ENCODE measurements at regions not wholly inside any gene's neighbourhood (a gene's known extent, or its start where the extent isn't known, plus 50 kb on each side); places are given as distances from the start of the nearest gene placed in this dataset.

GRCh38 chr13:42696191-42696590 lies 85.2 kb upstream of the FAM216B start:
- Histone ChIP-seq H3K4me1 (ENCODE audit: insufficient read depth) (no peaks in the 10 kb centered on the region), H3K36me3 (replicated peaks; ENCODE audit: insufficient read depth, low read depth) (no peaks in the 10 kb centered on the region), H3K79me2 (no peaks in the 10 kb centered on the region), H4K20me1 (ENCODE audit: insufficient read depth, poor library complexity, severe bottlenecking) (no peaks in the 10 kb centered on the region), H3K4me2 (no peak overlapping the region), H3K27me3 (no peaks in the 10 kb centered on the region), H2AFZ (no peak overlapping the region), H3K9me3 (ENCODE audit: low read depth) (no peaks in the 10 kb centered on the region), H3K9me2 (replicated peaks; ENCODE audit: insufficient read depth) (no peaks in the 10 kb centered on the region), H3K27ac (peak overlapping the region; percentile 24), H3K4me3 (no peak overlapping the region)
- DNase-seq (ENCODE audit: low spot score) = peak; percentile 23
- WGBS (ENCODE audit: low lambda C conversion rate, missing lambda C conversion rate) = 53% methylated on average over 4 of the region's 4 CpGs
- TF ChIP-seq EZH2phosphoT487 (IDR thresholded peaks at IDR 0.05; ENCODE audit: low read depth, severe bottlenecking, unreplicated experiment) = no peak
- TF ChIP-seq CTCF (IDR thresholded peaks at IDR 0.05; ENCODE audit: poor library complexity) = no peak
- no peak for TF ChIP-seq EZH2 (IDR thresholded peaks at IDR 0.05; ENCODE audit: borderline replicate concordance)

GRCh38 chr13:42699912-42700311 lies 81.5 kb upstream of the FAM216B start:
- TF ChIP-seq EZH2phosphoT487 (IDR thresholded peaks at IDR 0.05; ENCODE audit: low read depth, severe bottlenecking, unreplicated experiment) (no peak), CTCF (IDR thresholded peaks at IDR 0.05; ENCODE audit: poor library complexity) (no peak), EZH2 (IDR thresholded peaks at IDR 0.05; ENCODE audit: borderline replicate concordance) (no peak)
- no peaks in the 10 kb centered on the region for H3K27me3 ChIP-seq
- H2AFZ ChIP-seq = no peak overlapping the region
- no peak overlapping the region for H3K27ac ChIP-seq
- H3K4me1 ChIP-seq (ENCODE audit: insufficient read depth) = no peaks in the 10 kb centered on the region
- no peaks in the 10 kb centered on the region for H3K36me3 ChIP-seq (replicated peaks; ENCODE audit: insufficient read depth, low read depth)
- no peaks in the 10 kb centered on the region for H3K9me2 ChIP-seq (replicated peaks; ENCODE audit: insufficient read depth)
- no peaks in the 10 kb centered on the region for H3K9me3 ChIP-seq (ENCODE audit: low read depth)
- H3K4me3 ChIP-seq = no peak overlapping the region
- 85% methylated on average over 6 of the region's 6 CpGs for WGBS (ENCODE audit: low lambda C conversion rate, missing lambda C conversion rate)
- H3K4me2 ChIP-seq = no peak overlapping the region
- DNase-seq (ENCODE audit: low spot score) = no peak
- no peaks in the 10 kb centered on the region for H4K20me1 ChIP-seq (ENCODE audit: insufficient read depth, poor library complexity, severe bottlenecking)
- no peaks in the 10 kb centered on the region for H3K79me2 ChIP-seq

- Histone ChIP-seq H3K79me2 (no peaks in the 10 kb centered on the region), H3K27me3 (no peaks in the 10 kb centered on the region), H4K20me1 (ENCODE audit: insufficient read depth, poor library complexity, severe bottlenecking) (no peaks in the 10 kb centered on the region), H3K4me1 (ENCODE audit: insufficient read depth) (no peaks in the 10 kb centered on the region), H2AFZ (no peak overlapping the region), H3K4me2 (no peak overlapping the region), H3K4me3 (no peak overlapping the region), H3K36me3 (replicated peaks; ENCODE audit: insufficient read depth, low read depth) (no peaks in the 10 kb centered on the region), H3K27ac (no peak overlapping the region), H3K9me2 (replicated peaks; ENCODE audit: insufficient read depth) (no peaks in the 10 kb centered on the region), H3K9me3 (ENCODE audit: low read depth) (no peaks in the 10 kb centered on the region)
- WGBS (ENCODE audit: low lambda C conversion rate, missing lambda C conversion rate) = 92% methylated on average over 2 of the region's 2 CpGs
- no peak for DNase-seq (ENCODE audit: low spot score)
- no peak for TF ChIP-seq CTCF (IDR thresholded peaks at IDR 0.05; ENCODE audit: poor library complexity)
- TF ChIP-seq EZH2 (IDR thresholded peaks at IDR 0.05; ENCODE audit: borderline replicate concordance) = no peak
- TF ChIP-seq EZH2phosphoT487 (IDR thresholded peaks at IDR 0.05; ENCODE audit: low read depth, severe bottlenecking, unreplicated experiment) = no peak
These were observed 78.7 kb upstream of the FAM216B start for GRCh38 chr13:42702716-42703115.

GRCh38 chr13:42703740-42704139 lies 77.6 kb upstream of the FAM216B start:
- no peaks in the 10 kb centered on the region for H3K27me3 ChIP-seq
- H3K9me3 ChIP-seq (ENCODE audit: low read depth) = no peaks in the 10 kb centered on the region
- H2AFZ ChIP-seq = no peak overlapping the region
- no peaks in the 10 kb centered on the region for H3K4me1 ChIP-seq (ENCODE audit: insufficient read depth)
- H3K9me2 ChIP-seq (replicated peaks; ENCODE audit: insufficient read depth) = no peaks in the 10 kb centered on the region
- no peak for DNase-seq (ENCODE audit: low spot score)
- no peaks in the 10 kb centered on the region for H3K79me2 ChIP-seq
- no peaks in the 10 kb centered on the region for H3K36me3 ChIP-seq (replicated peaks; ENCODE audit: insufficient read depth, low read depth)
- TF ChIP-seq EZH2 (IDR thresholded peaks at IDR 0.05; ENCODE audit: borderline replicate concordance) (no peak), CTCF (IDR thresholded peaks at IDR 0.05; ENCODE audit: poor library complexity) (no peak), EZH2phosphoT487 (IDR thresholded peaks at IDR 0.05; ENCODE audit: low read depth, severe bottlenecking, unreplicated experiment) (no peak)
- H3K4me3 ChIP-seq = no peak overlapping the region
- no peak overlapping the region for H3K4me2 ChIP-seq
- H3K27ac ChIP-seq = no peak overlapping the region
- no peaks in the 10 kb centered on the region for H4K20me1 ChIP-seq (ENCODE audit: insufficient read depth, poor library complexity, severe bottlenecking)
